Neuronal stem cell (in vitro differentiated cells): ENCODE measurements at regions not wholly inside any gene's neighbourhood (a gene's known extent, or its start where the extent isn't known, plus 50 kb on each side); places are given as distances from the start of the nearest gene placed in this dataset.

Experiments used
- DNase-seq: peaks from one replicate; pipeline ENCODE4 v3.0.0-alpha.2; 2013; ENCODE audit warnings: low spot score
- H2AFZ ChIP-seq: one replicate; pipeline ENCODE4 v1.6.1; 2013; ENCODE audit warnings: mild to moderate bottlenecking, low read length, inconsistent platforms
- H2AK5ac ChIP-seq: 2 replicates; pipeline ENCODE4 v1.6.1; 2013; ENCODE audit warnings: low read depth, mild to moderate bottlenecking, inconsistent platforms, low read length, moderate library complexity, mixed read lengths
- H2BK120ac ChIP-seq: 2 replicates; pipeline ENCODE4 v1.6.1; 2013; ENCODE audit warnings: low read depth, mild to moderate bottlenecking, inconsistent platforms, low read length, moderate library complexity, mixed read lengths
- H2BK12ac ChIP-seq: one replicate; pipeline ENCODE4 v1.6.1; 2013; ENCODE audit warnings: low read length, inconsistent platforms
- H2BK15ac ChIP-seq: 2 replicates; pipeline ENCODE4 v1.6.1; 2013; ENCODE audit warnings: mild to moderate bottlenecking, low read length, inconsistent platforms, mixed read lengths
- H2BK5ac ChIP-seq: one replicate; pipeline ENCODE4 v1.6.1; 2013; ENCODE audit warnings: inconsistent platforms, mild to moderate bottlenecking, low read length, moderate library complexity
- H3K14ac ChIP-seq: one replicate; pipeline ENCODE4 v1.6.1; 2013; ENCODE audit warnings: low read length, inconsistent platforms
- H3K18ac ChIP-seq: 2 replicates; pipeline ENCODE4 v1.6.1; 2013; ENCODE audit warnings: low read length, inconsistent platforms
- H3K23ac ChIP-seq: 2 replicates; pipeline ENCODE4 v1.6.1; 2013; ENCODE audit warnings: low read depth, mild to moderate bottlenecking, mixed read lengths, low read length, inconsistent platforms; ENCODE audit not compliant: poor library complexity
- H3K27ac ChIP-seq: replicated peaks from 3 replicates; pipeline ENCODE4 v1.5.1; 2013; ENCODE audit warnings: low read length, inconsistent platforms
- H3K27me3 ChIP-seq, 3 experiments: 2 replicates each; pipeline ENCODE4 v1.6.1; 2013; ENCODE audit warnings: low read length in 3 of 3, mild to moderate bottlenecking in 2 of 3, inconsistent platforms in 1 of 3, low read depth in 1 of 3, mixed read lengths in 1 of 3, moderate library complexity in 1 of 3; ENCODE audit not compliant: control insufficient read depth in 3 of 3, insufficient read depth in 3 of 3
- H3K36me3 ChIP-seq, 2 donors: replicated peaks in 1 of 2; 2 replicates each; pipeline ENCODE4 v1.6.1; 2013; ENCODE audit warnings: low read length in 2 of 2; ENCODE audit not compliant: control insufficient read depth in 2 of 2, insufficient read depth in 2 of 2
- H3K4ac ChIP-seq: 2 replicates; pipeline ENCODE4 v1.6.1; 2013; ENCODE audit warnings: inconsistent platforms, mild to moderate bottlenecking, low read length, moderate library complexity
- H3K4me1 ChIP-seq, 2 donors: 1 replicate in 1 of 2; 2 replicates in 1 of 2; pipeline ENCODE4 v1.6.1; 2013; ENCODE audit warnings: low read length in 2 of 2, low read depth in 1 of 2; ENCODE audit not compliant: control insufficient read depth in 2 of 2, insufficient read depth in 1 of 2
- H3K4me2 ChIP-seq: one replicate; pipeline ENCODE4 v1.6.1; 2013; ENCODE audit warnings: mild to moderate bottlenecking, low read length, inconsistent platforms; ENCODE audit not compliant: insufficient read depth, poor library complexity, severe bottlenecking
- H3K4me3 ChIP-seq, 2 donors: 2 replicates each; pipeline ENCODE4 v1.5.1; 2013; ENCODE audit warnings: low read length in 2 of 2, mild to moderate bottlenecking in 2 of 2, inconsistent platforms in 1 of 2, moderate library complexity in 1 of 2
- H3K79me1 ChIP-seq: one replicate; pipeline ENCODE4 v1.6.1; 2013; ENCODE audit warnings: low read depth, mild to moderate bottlenecking, inconsistent platforms, low read length, moderate library complexity
- H3K9ac ChIP-seq: one replicate; pipeline ENCODE4 v1.6.1; 2013; ENCODE audit warnings: mild to moderate bottlenecking, low read depth, low read length, inconsistent platforms; ENCODE audit not compliant: poor library complexity
- H3K9me3 ChIP-seq, 2 donors: replicated peaks in 1 of 2; 2 replicates each; pipeline versions ENCODE3 to v1.6.1; 2013; ENCODE audit warnings: low read length in 2 of 2, mild to moderate bottlenecking in 2 of 2, inconsistent platforms in 1 of 2, low read depth in 1 of 2, mixed read lengths in 1 of 2, moderate library complexity in 1 of 2; ENCODE audit not compliant: control insufficient read depth in 2 of 2, insufficient read depth in 1 of 2
- H4K8ac ChIP-seq: one replicate; pipeline ENCODE4 v1.6.1; 2013; ENCODE audit warnings: low read depth, mild to moderate bottlenecking, inconsistent platforms, low read length, moderate library complexity
- H4K91ac ChIP-seq: one replicate; pipeline ENCODE4 v1.6.1; 2013; ENCODE audit warnings: low read length, low read depth, mild to moderate bottlenecking, inconsistent platforms; ENCODE audit not compliant: poor library complexity
- WGBS, 2 donors: extraction: QIAGEN DNeasy Blood & Tissue Kit; methylation state at CpG; one replicate each; pipeline ENCODE4 v1.1.7; 2013; ENCODE audit warnings: missing lambda C conversion rate in 2 of 2, mixed read lengths in 1 of 2; ENCODE audit not compliant: insufficient read length in 2 of 2, insufficient replicate concordance in 1 of 2; ENCODE audit errors: extremely low coverage in 2 of 2; 5-methylcytosine and 5-hydroxymethylcytosine counted together

GRCh38 chr15:70222606-70223005 lies 124.9 kb upstream of the TLE3 start:
- Histone ChIP-seq H4K91ac (no peak overlapping the region), H3K36me3 (no peaks in the 10 kb centered on the region), H3K4me2 (no peak overlapping the region), H3K4me1 (peaks cover 4 to 9% of the 10 kb centered on the region in 2 donors), H3K4ac (no peak overlapping the region), H3K27ac (no peak overlapping the region), H4K8ac (no peak overlapping the region), H2BK15ac (no peak overlapping the region), H2BK12ac (no peak overlapping the region), H3K9ac (no peak overlapping the region), H3K14ac (no peak overlapping the region), H3K79me1 (no peaks in the 10 kb centered on the region), H2BK5ac (no peak overlapping the region), H3K9me3 (no peaks in the 10 kb centered on the region), H2AK5ac (no peak overlapping the region), H3K18ac (no peak overlapping the region), H3K27me3 (peaks cover 0 to 4% (median 0%) of the 10 kb centered on the region in 3 experiments), H2BK120ac (no peak overlapping the region), H2AFZ (no peak overlapping the region), H3K23ac (no peak overlapping the region), H3K4me3 (no peak overlapping the region)
- no CpG with 5 or more reads among the region's 2 CpGs for WGBS, 2 donors
- DNase-seq, result no peak

GRCh38 chr15:70220490-70221096 lies 122.9 kb upstream of the TLE3 start:
- DNase-seq, result no peak
- Histone ChIP-seq H3K27me3 (peaks cover 0 to 4% (median 0%) of the 10 kb centered on the region in 3 experiments), H4K8ac (no peak overlapping the region), H2AK5ac (no peak overlapping the region), H3K4ac (no peak overlapping the region), H2BK15ac (no peak overlapping the region), H3K9ac (no peak overlapping the region), H3K4me2 (no peak overlapping the region), H2BK120ac (no peak overlapping the region), H3K9me3 (no peaks in the 10 kb centered on the region), H4K91ac (no peak overlapping the region), H2BK5ac (no peak overlapping the region), H2BK12ac (no peak overlapping the region), H3K18ac (no peak overlapping the region), H3K79me1 (no peaks in the 10 kb centered on the region), H3K14ac (no peak overlapping the region), H3K23ac (no peak overlapping the region), H2AFZ (no peak overlapping the region), H3K4me1 (peaks cover 4 to 10% of the 10 kb centered on the region in 2 donors), H3K27ac (no peak overlapping the region), H3K4me3 (no peak overlapping the region), H3K36me3 (no peaks in the 10 kb centered on the region)
- no CpG with 5 or more reads among the region's 6 CpGs for whole genome bisulfite sequencing, 2 donors

- Histone ChIP-seq H3K27ac (peak overlapping the region; percentile 69), H3K36me3 (no peaks in the 10 kb centered on the region), H3K4me3 (no peak overlapping the region), H3K18ac (no peak overlapping the region), H3K9me3 (no peaks in the 10 kb centered on the region), H2AK5ac (no peak overlapping the region), H3K9ac (no peak overlapping the region), H2AFZ (no peak overlapping the region), H3K23ac (no peak overlapping the region), H2BK15ac (no peak overlapping the region), H2BK12ac (no peak overlapping the region), H2BK120ac (no peak overlapping the region), H4K8ac (no peak overlapping the region), H3K79me1 (no peaks in the 10 kb centered on the region), H2BK5ac (no peak overlapping the region), H3K14ac (no peak overlapping the region), H3K27me3 (peaks cover 0 to 4% (median 0%) of the 10 kb centered on the region in 3 experiments), H3K4ac (no peak overlapping the region), H4K91ac (no peak overlapping the region), H3K4me2 (no peak overlapping the region), H3K4me1 (peaks cover 4 to 11% of the 10 kb centered on the region in 2 donors)
- no peak for DNase-seq
- WGBS, 2 donors, result no CpG with 5 or more reads among the region's 6 CpGs
Measured at GRCh38 chr15:70219966-70220365, 122.2 kb upstream of the TLE3 start.

GRCh38 chr15:70219256-70219895 lies 121.7 kb upstream of the TLE3 start:
- Histone ChIP-seq H3K4me1 (peaks cover 4 to 11% of the 10 kb centered on the region in 2 donors), H3K4me2 (peak overlapping the region; percentile 20), H3K36me3 (no peaks in the 10 kb centered on the region), H2BK5ac (no peak overlapping the region), H4K91ac (no peak overlapping the region), H4K8ac (no peak overlapping the region), H3K27ac (peak overlapping the region; percentile 69), H2BK15ac (no peak overlapping the region), H2BK12ac (no peak overlapping the region), H3K18ac (peak overlapping the region; percentile 18), H3K9ac (no peak overlapping the region), H3K23ac (no peak overlapping the region), H2BK120ac (no peak overlapping the region), H2AK5ac (no peak overlapping the region), H3K4ac (no peak overlapping the region), H3K9me3 (no peaks in the 10 kb centered on the region), H3K14ac (no peak overlapping the region), H3K79me1 (no peaks in the 10 kb centered on the region), H3K27me3 (peaks cover 0 to 4% (median 0%) of the 10 kb centered on the region in 3 experiments), H2AFZ (peak overlapping the region; percentile 24), H3K4me3 (no peak overlapping the region)
- no CpG with 5 or more reads among the region's 8 CpGs for WGBS, 2 donors
- peak; percentile 53 for DNase-seq
